HEK293T (cell line): ENCODE measurements at regions not wholly inside any gene's neighbourhood (a gene's known extent, or its start where the extent isn't known, plus 50 kb on each side); places are given as distances from the start of the nearest gene placed in this dataset.

Experiments
- BHLHE40 ChIP-seq: fragments of 450-650 bp; IDR thresholded peaks from 2 replicates; pipeline ENCODE4 v1.6.1; 2016; ENCODE audit warnings: mild to moderate bottlenecking, moderate library complexity, borderline replicate concordance
- ELF4 ChIP-seq: fragments of 450-650 bp; IDR thresholded peaks from 2 replicates; pipeline ENCODE4 v1.6.1; 2017; ENCODE audit warnings: antibody characterized with exemption
- FOXK2 ChIP-seq: fragments of 450-650 bp; IDR thresholded peaks from 2 replicates; pipeline ENCODE4 v1.6.1; 2016; ENCODE audit warnings: mild to moderate bottlenecking
- HDGF ChIP-seq: fragments of 450-650 bp; IDR thresholded peaks from 2 replicates; pipeline ENCODE4 v1.6.1; 2017; ENCODE audit warnings: antibody characterized with exemption, borderline replicate concordance
- L3MBTL2 ChIP-seq: fragments of 450-650 bp; conservative IDR thresholded peaks from 2 replicates; pipeline ENCODE4 v1.6.1; 2016; ENCODE audit warnings: mild to moderate bottlenecking
- SP1 ChIP-seq: fragments of 450-650 bp; IDR thresholded peaks from 2 replicates; pipeline ENCODE4 v1.6.1; 2017
- TARDBP ChIP-seq: fragments of 450-650 bp; IDR thresholded peaks from 2 replicates; pipeline ENCODE4 v1.6.1; 2016
- ZNF384 ChIP-seq: fragments of 450-650 bp; IDR thresholded peaks from 2 replicates; pipeline ENCODE4 v1.6.1; 2016
- TF ChIP-seq, protein P1 (sequence below): fragments of 450-650 bp; IDR thresholded peaks from 2 replicates; pipeline ENCODE4 v1.6.1; 2016

DNA sequence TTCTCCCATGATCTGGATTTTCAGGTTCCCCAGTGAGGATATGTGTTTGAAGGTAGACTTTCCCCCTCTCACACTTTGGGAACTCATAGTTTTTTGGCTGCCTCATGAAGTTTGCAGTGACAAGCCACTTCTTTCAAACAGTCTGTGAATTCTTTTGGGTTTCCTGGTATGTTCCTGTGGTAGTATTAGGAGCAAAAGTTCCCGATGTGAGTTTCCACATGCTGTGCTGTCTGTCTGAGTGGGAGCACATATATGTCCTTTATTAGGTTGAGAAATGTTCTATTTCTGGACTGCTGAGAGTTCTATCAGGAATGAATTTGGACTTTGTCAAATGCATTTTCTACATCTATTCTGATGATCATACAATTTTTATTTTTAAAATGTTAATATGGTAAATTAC lies 273.2 kb upstream of the TARS1 start:
- TF ChIP-seq ZNF384 (no peak), ELF4 (no peak), FOXK2 (no peak), BHLHE40 (no peak), SP1 (no peak), L3MBTL2 (no peak), HDGF (no peak), TARDBP (no peak)
- TF ChIP-seq, protein P1, sequence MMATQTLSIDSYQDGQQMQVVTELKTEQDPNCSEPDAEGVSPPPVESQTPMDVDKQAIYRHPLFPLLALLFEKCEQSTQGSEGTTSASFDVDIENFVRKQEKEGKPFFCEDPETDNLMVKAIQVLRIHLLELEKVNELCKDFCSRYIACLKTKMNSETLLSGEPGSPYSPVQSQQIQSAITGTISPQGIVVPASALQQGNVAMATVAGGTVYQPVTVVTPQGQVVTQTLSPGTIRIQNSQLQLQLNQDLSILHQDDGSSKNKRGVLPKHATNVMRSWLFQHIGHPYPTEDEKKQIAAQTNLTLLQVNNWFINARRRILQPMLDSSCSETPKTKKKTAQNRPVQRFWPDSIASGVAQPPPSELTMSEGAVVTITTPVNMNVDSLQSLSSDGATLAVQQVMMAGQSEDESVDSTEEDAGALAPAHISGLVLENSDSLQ, result no peak
